ENCODE measurements at regions not wholly inside any gene's neighbourhood (a gene's known extent, or its start where the extent isn't known, plus 50 kb on each side); places are given as distances from the start of the nearest gene placed in this dataset.

DNA sequence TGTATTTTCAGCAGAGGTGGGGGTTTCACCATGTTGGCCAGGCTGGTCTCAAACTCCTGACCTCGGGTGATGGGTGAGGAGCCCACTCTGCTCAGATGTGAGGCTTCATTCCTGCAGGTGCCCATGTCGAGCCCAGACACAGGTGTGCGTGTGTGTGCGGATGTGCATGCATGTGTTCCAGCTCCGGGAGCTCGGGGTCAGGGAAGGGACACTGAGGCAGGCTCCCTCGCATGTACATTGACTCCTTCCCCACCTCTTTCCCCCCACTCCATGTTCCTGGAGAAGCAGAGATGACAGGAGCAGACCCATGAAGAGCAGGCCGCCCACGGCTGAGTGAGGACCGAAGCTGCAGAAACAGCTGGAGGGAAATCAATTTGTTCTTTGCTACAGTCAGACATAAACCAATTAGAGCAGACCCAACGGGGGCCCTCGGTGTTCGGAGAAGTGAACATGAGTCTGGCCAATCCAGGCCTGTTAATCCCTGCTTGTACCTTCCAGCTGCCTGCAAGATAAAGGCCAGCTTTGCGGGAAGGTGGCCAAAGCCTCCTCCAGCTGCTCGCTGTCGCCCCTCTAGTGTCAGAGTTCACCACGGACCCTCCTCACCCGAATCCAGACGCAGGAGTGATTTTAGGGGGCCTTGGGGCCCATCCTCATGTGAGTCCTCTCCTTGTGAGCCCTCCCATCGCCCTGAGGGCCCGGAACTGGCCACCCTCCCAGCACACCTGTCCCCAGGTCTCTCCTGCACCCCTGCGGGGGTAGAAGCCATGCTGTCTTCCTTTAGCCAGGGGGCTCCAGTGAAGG, 321.0 kb upstream of the RTL1 start:
- ATAC-seq (replicated peaks in 1 of 4) (no peak), DNase-seq (peak in 1 of 35 experiments; percentile 17)
- Histone ChIP-seq H3K27ac (ENCODE audit: low read length) (no peak overlapping the region), H3K27me3 (replicated peaks in 1 of 2; ENCODE audit: control insufficient read depth in 2 of 2, extremely low read depth in 1 of 2, insufficient read depth in 2 of 2, low read length in 1 of 2) (peaks cover 0 to 41% of the 10 kb centered on the region in 2 experiments), H3K36me3 (ENCODE audit: control insufficient read depth in 2 of 2, extremely low read depth in 1 of 2, insufficient read depth in 1 of 2, low read length in 1 of 2) (no peaks in the 10 kb centered on the region), H3K9me3 (no peaks in the 10 kb centered on the region), H3K4me1 (ENCODE audit: control insufficient read depth in 1 of 2, extremely low read depth in 1 of 2, insufficient read depth in 2 of 2, low read length in 2 of 2) (no peaks in the 10 kb centered on the region), H3K4me3 (ENCODE audit: control insufficient read depth in 1 of 2, extremely low read depth in 1 of 2, low read length in 1 of 2) (no peak overlapping the region)
- Mint-ChIP-seq H3K4me1 (no peaks in the 10 kb centered on the region), H3K36me3 (no peaks in the 10 kb centered on the region), H3K9me3 (no peaks in the 10 kb centered on the region), H3K27ac (no peak overlapping the region), H3K27me3 (peaks cover 4 to 9% of the 10 kb centered on the region in 2 donors), H3K4me3 (no peak overlapping the region)
- WGBS (ENCODE audit: insufficient coverage), result 87% methylated on average over 19 of the region's 22 CpGs
- CTCF ChIA-PET, result no interaction called here
- POLR2A ChIA-PET, result no interaction called here

DNA sequence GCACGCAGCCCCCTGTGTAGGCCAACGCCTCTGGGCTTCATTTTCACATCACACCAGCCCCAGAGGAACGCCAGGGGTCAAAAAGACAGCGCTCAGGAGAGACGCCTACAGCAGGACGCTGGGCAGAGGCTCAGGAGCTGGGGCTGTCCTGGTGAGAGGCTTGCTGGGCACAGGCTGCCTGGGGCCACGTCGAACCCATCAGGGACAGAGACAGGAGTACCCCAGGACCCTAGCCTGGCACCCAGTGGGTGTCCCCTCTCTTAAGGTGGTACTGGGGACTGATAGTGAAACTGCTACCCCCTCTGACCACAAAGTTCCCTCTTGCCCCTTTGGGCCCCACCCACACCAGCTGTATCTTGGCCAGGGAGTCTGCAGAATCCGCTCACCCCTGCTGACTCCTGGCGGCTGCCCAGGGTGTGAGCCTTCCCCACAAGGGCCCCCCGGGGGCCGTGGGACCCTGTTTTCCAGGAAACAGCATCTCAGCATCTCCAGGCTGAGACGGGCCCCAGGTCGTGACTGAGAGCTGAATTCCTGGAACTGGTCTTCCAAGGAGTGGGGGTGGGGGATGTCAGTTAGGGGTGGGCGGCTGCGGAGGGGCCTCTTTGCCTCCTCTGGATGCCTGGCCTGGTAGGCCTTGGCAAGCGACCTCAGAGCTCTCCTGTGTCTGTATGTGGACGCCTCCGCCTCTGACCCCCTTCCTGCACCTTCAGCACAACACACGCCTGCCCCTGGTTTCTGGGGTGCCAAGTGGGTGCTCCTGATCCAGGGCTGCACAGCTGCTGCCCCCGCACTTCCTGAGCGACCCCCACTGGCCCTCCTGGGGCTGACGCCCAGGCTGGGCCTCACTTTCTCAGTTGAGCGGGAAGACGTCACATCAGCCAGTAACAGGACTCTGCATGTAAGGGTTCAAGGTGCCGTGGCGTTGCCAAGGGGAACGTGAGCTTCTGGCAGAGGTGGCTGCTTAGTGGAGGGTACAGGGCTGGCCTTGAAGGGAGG, 321.9 kb upstream of the RTL1 start:
- ChIA-PET CTCF (no interaction called here), POLR2A (no interaction called here)
- WGBS (ENCODE audit: insufficient coverage), result 28% methylated on average over 24 of the region's 28 CpGs
- Histone ChIP-seq H3K36me3 (ENCODE audit: control insufficient read depth in 2 of 2, extremely low read depth in 1 of 2, insufficient read depth in 1 of 2, low read length in 1 of 2) (no peaks in the 10 kb centered on the region), H3K4me3 (ENCODE audit: control insufficient read depth in 1 of 2, extremely low read depth in 1 of 2, low read length in 1 of 2) (no peak overlapping the region), H3K9me3 (no peaks in the 10 kb centered on the region), H3K27ac (ENCODE audit: low read length) (no peak overlapping the region), H3K4me1 (ENCODE audit: control insufficient read depth in 1 of 2, extremely low read depth in 1 of 2, insufficient read depth in 2 of 2, low read length in 2 of 2) (no peaks in the 10 kb centered on the region), H3K27me3 (replicated peaks in 1 of 2; ENCODE audit: control insufficient read depth in 2 of 2, extremely low read depth in 1 of 2, insufficient read depth in 2 of 2, low read length in 1 of 2) (peaks cover 0 to 38% of the 10 kb centered on the region in 2 experiments)
- H3K27ac Mint-ChIP-seq, result no peak overlapping the region
- peaks cover 4 to 9% of the 10 kb centered on the region in 2 donors for H3K27me3 Mint-ChIP-seq
- H3K4me3 Mint-ChIP-seq, result no peak overlapping the region
- no peaks in the 10 kb centered on the region for H3K4me1 Mint-ChIP-seq
- ATAC-seq (replicated peaks in 1 of 4) (no peak), DNase-seq (peak in 1 of 35 experiments; percentile 18)
- H3K9me3 Mint-ChIP-seq, result no peaks in the 10 kb centered on the region
- H3K36me3 Mint-ChIP-seq, result no peaks in the 10 kb centered on the region

DNA sequence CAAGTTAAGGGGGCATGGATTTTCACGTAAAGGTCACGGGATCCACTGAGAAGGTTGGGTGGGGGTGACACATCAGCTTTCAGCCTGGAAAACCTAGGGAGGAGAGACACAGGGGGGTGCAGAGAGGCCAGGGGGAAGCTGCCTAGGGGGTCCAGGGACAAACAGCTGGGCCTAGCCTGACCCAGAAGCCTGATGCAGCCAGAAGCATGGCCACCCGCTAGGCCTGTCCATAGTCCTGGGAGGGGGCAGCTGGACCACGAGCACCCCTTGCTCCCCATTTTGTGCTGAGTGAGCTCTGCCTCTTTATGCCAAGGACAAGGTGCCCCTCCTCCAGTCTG, 322.7 kb upstream of the RTL1 start:
- no peaks in the 10 kb centered on the region for H3K4me1 Mint-ChIP-seq
- ATAC-seq (replicated peaks in 1 of 4) (no peak), DNase-seq (peak in 1 of 35 experiments; percentile 8)
- Histone ChIP-seq H3K4me1 (ENCODE audit: control insufficient read depth in 1 of 2, extremely low read depth in 1 of 2, insufficient read depth in 2 of 2, low read length in 2 of 2) (no peaks in the 10 kb centered on the region), H3K36me3 (ENCODE audit: control insufficient read depth in 2 of 2, extremely low read depth in 1 of 2, insufficient read depth in 1 of 2, low read length in 1 of 2) (no peaks in the 10 kb centered on the region), H3K27ac (ENCODE audit: low read length) (no peak overlapping the region), H3K9me3 (no peaks in the 10 kb centered on the region), H3K27me3 (replicated peaks in 1 of 2; ENCODE audit: control insufficient read depth in 2 of 2, extremely low read depth in 1 of 2, insufficient read depth in 2 of 2, low read length in 1 of 2) (peaks cover 0 to 42% of the 10 kb centered on the region in 2 experiments), H3K4me3 (ENCODE audit: control insufficient read depth in 1 of 2, extremely low read depth in 1 of 2, low read length in 1 of 2) (no peak overlapping the region)
- no peak overlapping the region for H3K27ac Mint-ChIP-seq
- no peaks in the 10 kb centered on the region for H3K9me3 Mint-ChIP-seq
- ChIA-PET CTCF (no interaction called here), POLR2A (no interaction called here)
- H3K27me3 Mint-ChIP-seq, result peaks cover 4 to 7% of the 10 kb centered on the region in 2 donors
- 87% methylated on average over 3 of the region's 4 CpGs for WGBS (ENCODE audit: insufficient coverage)
- H3K4me3 Mint-ChIP-seq, result no peak overlapping the region
- H3K36me3 Mint-ChIP-seq, result no peaks in the 10 kb centered on the region

DNA sequence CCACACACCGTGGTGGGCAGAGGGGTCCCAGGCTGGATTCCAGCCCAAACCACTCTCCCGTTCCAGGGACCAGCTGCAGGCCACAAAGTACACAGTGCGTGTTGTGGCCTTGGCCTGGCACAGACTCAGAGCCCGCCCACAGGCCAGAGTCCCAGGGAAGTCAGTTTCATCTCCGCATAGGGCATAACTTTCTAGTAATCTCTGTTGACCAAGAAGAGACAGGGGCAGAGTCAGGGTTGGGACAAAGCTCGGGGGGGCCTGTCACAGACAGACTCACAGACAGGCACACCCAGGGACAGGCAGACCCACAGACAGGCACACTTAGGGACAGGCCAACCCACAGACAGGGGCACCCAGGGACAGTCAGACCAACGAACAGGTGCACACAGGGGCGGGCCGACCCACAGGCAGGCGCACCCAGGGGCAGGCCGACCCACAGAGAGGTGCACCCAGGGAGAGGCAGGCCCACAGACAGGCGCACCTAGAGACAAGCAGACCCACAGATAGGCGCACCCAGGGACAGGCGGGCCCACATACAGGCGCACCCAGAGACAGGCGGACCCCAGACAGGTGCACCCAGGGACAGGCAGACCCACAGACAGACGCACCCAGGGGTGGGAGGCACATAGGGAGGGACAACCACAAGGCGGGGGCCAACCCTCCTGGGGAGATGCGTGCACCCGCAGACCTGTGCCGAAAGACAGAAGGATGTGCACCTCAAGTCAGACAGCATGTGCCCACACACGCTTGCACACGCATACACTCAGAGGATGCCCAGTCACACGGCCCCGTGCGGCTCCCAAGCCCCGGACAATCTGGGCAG, 323.3 kb upstream of the RTL1 start:
- ChIA-PET POLR2A (no interaction called here), CTCF (no interaction called here)
- no peaks in the 10 kb centered on the region for H3K36me3 ChIP-seq (ENCODE audit: control insufficient read depth in 2 of 2, extremely low read depth in 1 of 2, insufficient read depth in 1 of 2, low read length in 1 of 2)
- no peak overlapping the region for H3K27ac ChIP-seq (ENCODE audit: low read length)
- DNase-seq (peak in 1 of 35 experiments; percentile 21), ATAC-seq (replicated peaks in 1 of 4) (no peak)
- no peaks in the 10 kb centered on the region for H3K4me1 ChIP-seq (ENCODE audit: control insufficient read depth in 1 of 2, extremely low read depth in 1 of 2, insufficient read depth in 2 of 2, low read length in 2 of 2)
- H3K27me3 ChIP-seq (replicated peaks in 1 of 2; ENCODE audit: control insufficient read depth in 2 of 2, extremely low read depth in 1 of 2, insufficient read depth in 2 of 2, low read length in 1 of 2), result peaks cover 0 to 38% of the 10 kb centered on the region in 2 experiments
- H3K27me3 Mint-ChIP-seq, result peaks cover 4 to 7% of the 10 kb centered on the region in 2 donors
- H3K4me3 ChIP-seq (ENCODE audit: control insufficient read depth in 1 of 2, extremely low read depth in 1 of 2, low read length in 1 of 2), result no peak overlapping the region
- H3K27ac Mint-ChIP-seq, result no peak overlapping the region
- no peaks in the 10 kb centered on the region for H3K36me3 Mint-ChIP-seq
- no peaks in the 10 kb centered on the region for H3K4me1 Mint-ChIP-seq
- no peaks in the 10 kb centered on the region for H3K9me3 Mint-ChIP-seq
- WGBS (ENCODE audit: insufficient coverage), result 58% methylated on average over 23 of the region's 27 CpGs
- no peaks in the 10 kb centered on the region for H3K9me3 ChIP-seq
- H3K4me3 Mint-ChIP-seq, result no peak overlapping the region

DNA sequence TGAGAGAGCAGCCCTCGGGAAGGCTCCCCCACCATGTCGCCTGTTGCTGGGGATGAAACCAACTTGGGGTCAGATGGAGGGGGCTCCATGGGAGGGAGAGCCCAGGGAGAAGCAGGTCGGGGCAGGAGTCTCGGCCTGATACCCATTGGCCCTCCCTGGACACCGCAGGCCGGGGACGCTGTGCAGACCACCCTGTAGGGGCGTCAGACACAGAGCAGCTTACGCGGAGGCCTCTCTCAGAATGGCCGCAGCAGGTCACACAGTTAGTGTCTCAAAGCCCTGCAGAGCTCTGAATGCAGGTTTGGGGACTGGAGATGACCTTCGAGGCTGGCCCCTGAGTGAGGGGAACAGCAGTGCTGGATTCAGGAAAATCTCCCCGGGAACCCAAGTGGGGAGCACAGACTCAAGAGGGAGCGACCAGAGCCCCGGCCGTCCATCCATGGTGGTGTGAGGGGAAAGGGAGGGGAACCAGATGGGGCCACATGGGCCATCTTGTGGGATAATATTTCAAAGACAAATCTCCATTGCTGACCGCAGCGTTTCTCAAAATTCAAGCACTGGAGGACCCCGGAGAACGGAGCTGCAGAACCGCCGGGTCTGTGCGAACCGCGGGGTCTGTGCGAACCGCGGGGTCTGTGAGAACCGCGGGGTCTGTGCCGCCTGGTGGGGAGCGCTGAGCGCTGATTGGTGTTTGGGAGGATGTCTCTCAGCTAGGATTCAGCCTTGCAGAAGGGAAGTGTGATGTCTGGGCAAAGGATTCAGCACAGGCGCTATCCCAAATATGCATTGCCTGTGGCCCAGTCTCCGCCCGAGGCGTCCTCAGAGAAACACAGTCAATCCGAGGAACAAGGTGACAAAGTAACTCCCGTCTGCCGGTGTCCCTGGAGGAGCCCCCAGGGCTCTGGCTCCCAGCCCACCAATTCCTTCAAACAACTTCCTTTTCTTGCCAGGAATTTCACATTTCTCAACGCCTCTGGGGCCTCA, 324.4 kb upstream of the RTL1 start:
- ChIA-PET POLR2A (no interaction called here), CTCF (no interaction called here)
- no peak overlapping the region for H3K27ac ChIP-seq (ENCODE audit: low read length)
- no peak for ATAC-seq (replicated peaks in 1 of 4)
- peak in 1 of 35 experiments; percentile 8 for DNase-seq
- H3K27me3 ChIP-seq (replicated peaks in 1 of 2; ENCODE audit: control insufficient read depth in 2 of 2, extremely low read depth in 1 of 2, insufficient read depth in 2 of 2, low read length in 1 of 2), result peaks cover 0 to 36% of the 10 kb centered on the region in 2 experiments
- H3K9me3 ChIP-seq, result no peaks in the 10 kb centered on the region
- 82% methylated on average over 24 of the region's 41 CpGs for WGBS (ENCODE audit: insufficient coverage)
- H3K4me1 Mint-ChIP-seq, result no peaks in the 10 kb centered on the region
- H3K36me3 ChIP-seq (ENCODE audit: control insufficient read depth in 2 of 2, extremely low read depth in 1 of 2, insufficient read depth in 1 of 2, low read length in 1 of 2), result no peaks in the 10 kb centered on the region
- no peaks in the 10 kb centered on the region for H3K4me1 ChIP-seq (ENCODE audit: control insufficient read depth in 1 of 2, extremely low read depth in 1 of 2, insufficient read depth in 2 of 2, low read length in 2 of 2)
- H3K27me3 Mint-ChIP-seq, result peaks cover 4 to 7% of the 10 kb centered on the region in 2 donors
- H3K9me3 Mint-ChIP-seq, result no peaks in the 10 kb centered on the region
- H3K4me3 ChIP-seq (ENCODE audit: control insufficient read depth in 1 of 2, extremely low read depth in 1 of 2, low read length in 1 of 2), result no peak overlapping the region
- no peak overlapping the region for H3K27ac Mint-ChIP-seq
- H3K36me3 Mint-ChIP-seq, result no peaks in the 10 kb centered on the region
- no peak overlapping the region for H3K4me3 Mint-ChIP-seq

Data from T-cell (primary cell).